Fibroblast of the aortic adventitia (primary cell): ENCODE measurements at regions not wholly inside any gene's neighbourhood (a gene's known extent, or its start where the extent isn't known, plus 50 kb on each side); places are given as distances from the start of the nearest gene placed in this dataset.
"Not testable (repeated sequence)": the region's sequence is repeated elsewhere in the genome, so short reads cannot be mapped to it uniquely, and the experiment has no call there.

ENCODE experiments used
- DNase-seq: peaks from one replicate; pipeline ENCODE4 v3.0.0-alpha.2; 2010; ENCODE audit warnings: low read depth
- H3K4me3 ChIP-seq: 2 replicates; pipeline ENCODE4 v1.5.1; 2011; ENCODE audit warnings: low read depth, mild to moderate bottlenecking, control low read depth, low read length, moderate library complexity
- TF ChIP-seq, protein P1 (sequence below): IDR thresholded peaks from 2 replicates; pipeline ENCODE4 v1.5.1; 2011; ENCODE audit warnings: mild to moderate bottlenecking, low read length, control low read depth, inconsistent platforms; ENCODE audit not compliant: insufficient read depth

DNA sequence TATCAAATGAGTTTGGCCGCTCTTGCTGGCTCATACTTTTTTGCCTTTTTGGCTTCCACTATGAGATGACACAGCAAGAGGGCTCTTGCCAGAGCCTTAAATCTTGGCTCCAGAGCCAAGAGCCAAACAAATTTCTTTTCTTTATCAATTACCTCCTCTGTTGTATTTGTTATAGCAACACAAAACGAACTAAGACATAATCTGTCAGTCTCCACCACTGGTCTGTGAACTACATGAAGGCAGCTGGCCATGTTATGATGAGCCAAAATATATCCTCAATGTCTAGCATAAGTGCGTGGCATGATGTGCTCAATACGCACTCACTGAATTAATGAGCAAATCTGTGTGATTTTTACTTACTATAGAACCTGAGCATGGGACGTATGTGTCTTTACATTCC lies 220.0 kb upstream of the ZNF217 start:
- TF ChIP-seq, protein P1, sequence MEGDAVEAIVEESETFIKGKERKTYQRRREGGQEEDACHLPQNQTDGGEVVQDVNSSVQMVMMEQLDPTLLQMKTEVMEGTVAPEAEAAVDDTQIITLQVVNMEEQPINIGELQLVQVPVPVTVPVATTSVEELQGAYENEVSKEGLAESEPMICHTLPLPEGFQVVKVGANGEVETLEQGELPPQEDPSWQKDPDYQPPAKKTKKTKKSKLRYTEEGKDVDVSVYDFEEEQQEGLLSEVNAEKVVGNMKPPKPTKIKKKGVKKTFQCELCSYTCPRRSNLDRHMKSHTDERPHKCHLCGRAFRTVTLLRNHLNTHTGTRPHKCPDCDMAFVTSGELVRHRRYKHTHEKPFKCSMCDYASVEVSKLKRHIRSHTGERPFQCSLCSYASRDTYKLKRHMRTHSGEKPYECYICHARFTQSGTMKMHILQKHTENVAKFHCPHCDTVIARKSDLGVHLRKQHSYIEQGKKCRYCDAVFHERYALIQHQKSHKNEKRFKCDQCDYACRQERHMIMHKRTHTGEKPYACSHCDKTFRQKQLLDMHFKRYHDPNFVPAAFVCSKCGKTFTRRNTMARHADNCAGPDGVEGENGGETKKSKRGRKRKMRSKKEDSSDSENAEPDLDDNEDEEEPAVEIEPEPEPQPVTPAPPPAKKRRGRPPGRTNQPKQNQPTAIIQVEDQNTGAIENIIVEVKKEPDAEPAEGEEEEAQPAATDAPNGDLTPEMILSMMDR, result no peak
- no peak overlapping the region for H3K4me3 ChIP-seq
- peak; percentile 58 for DNase-seq

DNA sequence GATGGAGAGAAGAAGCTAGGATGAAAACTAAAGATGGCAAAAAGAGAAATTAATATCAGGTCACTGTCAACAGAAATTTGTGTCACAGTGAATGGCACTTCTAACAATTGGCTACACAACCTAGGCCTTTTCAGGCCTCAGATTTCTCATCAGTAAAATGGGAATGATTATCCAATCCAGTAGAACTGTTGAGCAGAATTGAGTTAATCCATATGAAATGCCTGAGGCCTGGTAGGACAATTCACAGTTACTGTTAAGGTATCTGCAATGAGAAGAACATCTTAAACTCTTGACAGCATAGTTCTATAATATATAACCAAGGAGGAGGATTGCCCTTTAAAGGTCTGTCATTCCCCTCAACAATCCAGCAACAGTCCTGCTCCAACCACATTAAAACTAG lies 217.9 kb upstream of the ZNF217 start:
- TF ChIP-seq, protein P1, result no peak
- H3K4me3 ChIP-seq, result no peak overlapping the region
- DNase-seq, result no peak

DNA sequence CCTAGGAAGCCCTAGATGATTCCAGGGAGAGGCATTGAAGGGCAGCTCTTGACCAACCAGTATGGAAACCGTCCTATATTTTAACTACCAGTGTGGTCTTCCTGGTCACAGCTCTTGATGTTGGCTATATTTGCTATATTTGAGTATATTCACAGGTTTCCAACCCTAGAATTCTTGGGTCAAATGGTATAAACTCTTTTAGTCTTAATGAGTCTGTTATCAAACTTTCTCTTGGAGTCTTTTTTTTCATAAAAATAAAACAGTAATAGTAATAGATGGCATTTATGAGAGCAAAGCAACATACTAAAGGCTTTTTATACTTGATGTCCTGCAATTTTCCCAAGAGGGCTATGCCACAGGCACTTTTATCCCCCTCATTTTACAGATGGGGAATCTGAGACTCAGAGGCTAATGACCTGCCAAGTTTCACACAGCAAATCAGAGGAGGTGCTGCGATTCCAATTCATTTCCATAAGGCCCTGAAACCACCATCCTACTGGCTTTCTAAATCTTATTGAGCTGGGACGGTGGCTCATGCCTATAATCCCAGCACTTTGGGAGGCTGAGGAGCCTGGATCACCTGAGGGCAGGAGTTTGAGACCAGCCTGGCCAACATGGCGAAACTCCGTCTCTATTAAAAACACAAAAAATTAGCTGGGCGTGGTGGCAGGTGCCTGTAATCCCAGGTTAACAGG lies 217.2 kb upstream of the ZNF217 start:
- no peak overlapping the region for H3K4me3 ChIP-seq
- TF ChIP-seq, protein P1, result no peak
- DNase-seq, result no peak

DNA sequence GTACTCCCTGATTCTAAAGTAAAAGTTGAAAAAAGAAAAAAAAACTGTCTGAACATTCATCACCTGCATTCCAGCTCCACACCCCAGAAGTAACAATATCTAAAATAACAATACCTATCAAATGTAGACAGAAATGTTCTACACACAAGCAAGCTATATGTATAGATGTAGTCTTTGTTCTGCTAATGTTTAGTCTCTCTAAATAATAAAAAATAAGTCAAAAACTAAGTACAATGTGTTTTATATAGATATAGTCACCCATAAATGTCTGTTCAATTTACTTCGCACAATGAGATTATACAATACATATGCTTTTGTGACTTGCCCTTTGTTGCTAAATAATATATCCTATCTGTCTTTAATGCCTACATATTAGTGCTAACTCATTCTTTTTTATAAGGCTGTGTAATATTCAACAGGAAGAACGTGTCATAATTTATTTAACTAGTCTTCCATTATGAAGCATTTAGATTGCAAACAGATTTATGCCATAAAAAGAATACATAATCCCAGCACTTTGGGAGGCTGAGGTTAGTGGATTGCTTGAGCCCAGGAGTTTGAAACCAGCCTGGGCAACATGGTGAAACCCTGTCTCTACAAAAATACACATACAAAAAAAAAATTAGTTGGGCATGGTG lies 216.2 kb upstream of the ZNF217 start:
- TF ChIP-seq, protein P1, result no peak
- H3K4me3 ChIP-seq, result no peak overlapping the region
- DNase-seq, result no peak

DNA sequence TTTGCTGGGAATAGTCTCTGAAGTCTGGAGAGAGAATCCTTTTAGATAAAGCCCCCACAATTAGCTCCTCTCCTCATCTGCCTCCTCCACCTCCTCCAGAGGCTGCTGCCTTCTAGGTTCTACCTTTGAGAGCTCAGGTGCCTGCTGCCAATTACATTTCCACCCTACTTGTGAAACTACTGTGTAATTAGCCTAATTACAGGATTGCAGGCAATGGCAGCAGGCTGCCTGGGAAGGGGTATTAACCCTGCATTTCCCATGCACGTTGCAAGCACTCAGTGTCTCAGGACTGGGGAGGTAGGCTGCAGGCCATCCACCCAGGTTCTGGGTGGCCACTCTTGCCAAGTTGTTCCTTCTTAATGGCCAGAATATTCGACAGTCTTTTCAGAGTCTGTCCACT lies 215.6 kb upstream of the ZNF217 start:
- DNase-seq, result no peak
- TF ChIP-seq, protein P1, result no peak
- no peak overlapping the region for H3K4me3 ChIP-seq

DNA sequence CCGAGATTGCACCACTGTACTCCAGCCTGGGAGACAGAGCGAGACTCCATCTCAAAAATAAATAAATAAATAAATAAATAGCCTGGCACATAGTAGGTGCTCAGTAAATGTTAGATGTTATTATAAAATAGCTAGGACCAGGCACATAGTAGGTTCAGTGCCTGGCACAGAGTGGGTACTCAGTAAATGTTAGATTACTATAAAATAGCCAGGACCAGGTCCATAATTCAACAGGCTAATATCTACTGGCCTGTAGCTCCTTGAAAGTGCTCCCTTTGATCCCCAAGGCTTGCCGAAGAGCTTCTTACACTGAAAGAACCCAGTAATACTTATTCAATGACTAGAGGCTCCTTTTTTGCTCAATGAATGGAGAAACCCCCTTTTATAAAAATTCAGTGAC lies 215.1 kb upstream of the ZNF217 start:
- no peak for DNase-seq
- TF ChIP-seq, protein P1, result no peak
- H3K4me3 ChIP-seq, result no peak overlapping the region

DNA sequence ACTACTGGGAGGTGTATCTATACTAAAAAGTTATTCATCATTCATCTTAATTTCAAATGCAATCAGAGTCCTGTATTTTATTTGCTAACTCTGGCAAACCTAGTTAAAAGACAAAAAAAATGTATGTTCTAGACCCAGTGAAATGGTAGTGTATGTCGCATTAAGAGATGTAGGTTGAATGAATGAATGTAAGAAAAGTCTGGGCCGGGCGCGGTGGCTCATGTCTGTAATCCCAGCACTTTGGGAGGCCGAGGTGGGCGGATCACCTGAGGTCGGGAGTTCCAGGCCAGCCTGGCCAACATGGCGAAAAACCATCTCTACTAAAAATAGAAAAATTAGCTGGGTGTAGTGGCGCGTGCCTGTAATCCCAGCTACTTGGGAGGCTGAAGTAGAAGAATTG lies 214.7 kb upstream of the ZNF217 start:
- H3K4me3 ChIP-seq, DNase-seq: not testable (repeated sequence)
